ENCODE measurements at regions not wholly inside any gene's neighbourhood (a gene's known extent, or its start where the extent isn't known, plus 50 kb on each side); places are given as distances from the start of the nearest gene placed in this dataset.

DNA sequence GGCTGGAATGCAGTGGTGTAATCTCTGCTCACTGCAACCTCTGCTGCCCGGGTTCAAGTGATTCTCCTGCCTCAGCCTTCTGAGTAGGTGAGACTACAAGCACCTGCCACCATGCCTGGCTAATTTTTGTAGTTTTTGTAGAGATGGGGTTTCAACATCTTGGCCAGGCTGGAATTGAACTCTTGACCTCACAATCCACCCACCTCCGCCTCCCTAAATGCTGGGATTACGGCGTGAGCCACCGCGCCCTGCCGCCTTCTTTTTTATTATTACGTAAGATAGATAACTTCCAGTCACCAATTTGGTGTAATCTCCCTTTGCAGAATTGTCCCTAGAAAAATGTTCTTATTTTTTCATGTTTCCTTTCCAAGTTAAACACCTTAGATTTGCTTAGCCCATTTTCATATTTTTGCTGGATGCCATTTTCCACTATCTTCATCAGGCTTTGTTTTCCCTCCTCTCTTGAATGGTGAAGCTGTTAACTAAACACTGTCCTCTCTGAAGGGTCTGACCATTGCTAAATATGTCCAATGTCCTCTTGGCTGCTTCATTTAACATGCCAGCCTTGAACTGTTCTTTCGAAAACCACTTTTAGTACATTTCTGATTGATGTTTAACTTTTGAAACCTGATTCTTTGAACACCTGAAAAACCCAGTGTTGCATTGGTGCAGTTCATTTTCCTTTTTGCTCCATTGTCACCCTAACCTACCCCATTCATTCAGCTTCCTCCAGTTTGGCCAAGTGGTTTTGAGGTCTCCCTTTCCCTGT is 135.1 kb upstream of the PIK3R1 start:
- TF ChIP-seq GATA3 (IDR thresholded peaks at IDR 0.05; ENCODE audit: low read depth, low read length) (no peak), GATA2 (IDR thresholded peaks at IDR 0.05; ENCODE audit: low read depth, low read length) (no peak)
